Body of pancreas (tissue), 4 donors: ENCODE measurements at regions not wholly inside any gene's neighbourhood (a gene's known extent, or its start where the extent isn't known, plus 50 kb on each side); places are given as distances from the start of the nearest gene placed in this dataset.

Experiments
- POLR2A ChIP-seq, 3 donors: fragments of 450-650 bp; IDR thresholded peaks; one replicate each; pipeline ENCODE4 v1.6.1; 2016; ENCODE audit warnings: antibody characterized with exemption in 3 of 3, mild to moderate bottlenecking in 2 of 3
- TF ChIP-seq, protein P1 (sequence below), 7 experiments: fragments of 450-650 bp in 4 of 7; fragments of 200-600 bp in 3 of 7; sonication (generic) in 3 of 7; IDR thresholded peaks; one replicate each; pipeline ENCODE4 v1.5.1; 2016 to 2019; ENCODE audit warnings: antibody characterized with exemption in 7 of 7

- TF ChIP-seq, protein P1, sequence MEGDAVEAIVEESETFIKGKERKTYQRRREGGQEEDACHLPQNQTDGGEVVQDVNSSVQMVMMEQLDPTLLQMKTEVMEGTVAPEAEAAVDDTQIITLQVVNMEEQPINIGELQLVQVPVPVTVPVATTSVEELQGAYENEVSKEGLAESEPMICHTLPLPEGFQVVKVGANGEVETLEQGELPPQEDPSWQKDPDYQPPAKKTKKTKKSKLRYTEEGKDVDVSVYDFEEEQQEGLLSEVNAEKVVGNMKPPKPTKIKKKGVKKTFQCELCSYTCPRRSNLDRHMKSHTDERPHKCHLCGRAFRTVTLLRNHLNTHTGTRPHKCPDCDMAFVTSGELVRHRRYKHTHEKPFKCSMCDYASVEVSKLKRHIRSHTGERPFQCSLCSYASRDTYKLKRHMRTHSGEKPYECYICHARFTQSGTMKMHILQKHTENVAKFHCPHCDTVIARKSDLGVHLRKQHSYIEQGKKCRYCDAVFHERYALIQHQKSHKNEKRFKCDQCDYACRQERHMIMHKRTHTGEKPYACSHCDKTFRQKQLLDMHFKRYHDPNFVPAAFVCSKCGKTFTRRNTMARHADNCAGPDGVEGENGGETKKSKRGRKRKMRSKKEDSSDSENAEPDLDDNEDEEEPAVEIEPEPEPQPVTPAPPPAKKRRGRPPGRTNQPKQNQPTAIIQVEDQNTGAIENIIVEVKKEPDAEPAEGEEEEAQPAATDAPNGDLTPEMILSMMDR (IDR thresholded peaks at IDR 0.05): no peak
- TF ChIP-seq POLR2A (IDR thresholded peaks at IDR 0.05): no peak
Measured at GRCh38 chr1:81226603-81226928, 574.2 kb upstream of the ADGRL2 start.
